ENCODE measurements at regions not wholly inside any gene's neighbourhood (a gene's known extent, or its start where the extent isn't known, plus 50 kb on each side); places are given as distances from the start of the nearest gene placed in this dataset.

- H3K27ac ChIP-seq, result no peak overlapping the region
- ATAC-seq (no peak), DNase-seq (no peak)
- H3K4me1 ChIP-seq, result no peaks in the 10 kb centered on the region
- TF ChIP-seq POLR2A (IDR thresholded peaks at IDR 0.05) (no peak), CTCF (IDR thresholded peaks at IDR 0.05 in 4 of 5, conservative IDR thresholded peaks at IDR 0.05 in 1 of 5) (no peak)
- H3K36me3 ChIP-seq, result no peaks in the 10 kb centered on the region
- intact Hi-C loops (cut with DNase I; ENCODE audit: low total_unique reads), result no loop called here
- H3K4me3 ChIP-seq, result no peak overlapping the region
- in situ Hi-C loops (cut with MboI; ENCODE audit: low sequenced_read_pairs in 4 of 4), result no loop called here
- H3K27me3 ChIP-seq, result no peaks in the 10 kb centered on the region
- no peaks in the 10 kb centered on the region for H3K9me3 ChIP-seq
Measured at GRCh38 chr5:124200381-124200780, 546.1 kb downstream of the ZNF608 start.

GRCh38 chr5:124199893-124200292 is 546.5 kb downstream of the ZNF608 start:
- in situ Hi-C loops (cut with MboI; ENCODE audit: low sequenced_read_pairs in 4 of 4) (no loop called here), intact Hi-C loops (cut with DNase I; ENCODE audit: low total_unique reads) (no loop called here)
- Histone ChIP-seq H3K9me3 (no peaks in the 10 kb centered on the region), H3K27me3 (no peaks in the 10 kb centered on the region), H3K4me1 (no peaks in the 10 kb centered on the region), H3K4me3 (no peak overlapping the region), H3K36me3 (no peaks in the 10 kb centered on the region), H3K27ac (no peak overlapping the region)
- ATAC-seq (no peak), DNase-seq (no peak)
- TF ChIP-seq POLR2A (IDR thresholded peaks at IDR 0.05) (no peak), CTCF (IDR thresholded peaks at IDR 0.05 in 4 of 5, conservative IDR thresholded peaks at IDR 0.05 in 1 of 5) (no peak)

GRCh38 chr5:124195411-124195810 is 551.0 kb downstream of the ZNF608 start:
- no peak overlapping the region for H3K27ac ChIP-seq
- H3K36me3 ChIP-seq, result no peaks in the 10 kb centered on the region
- intact Hi-C loops (cut with DNase I; ENCODE audit: low total_unique reads) (no loop called here), in situ Hi-C loops (cut with MboI; ENCODE audit: low sequenced_read_pairs in 4 of 4) (no loop called here)
- H3K4me3 ChIP-seq, result no peak overlapping the region
- DNase-seq, result no peak
- TF ChIP-seq CTCF (IDR thresholded peaks at IDR 0.05 in 4 of 5, conservative IDR thresholded peaks at IDR 0.05 in 1 of 5) (no peak), POLR2A (IDR thresholded peaks at IDR 0.05) (no peak)
- no peaks in the 10 kb centered on the region for H3K9me3 ChIP-seq
- H3K27me3 ChIP-seq, result no peaks in the 10 kb centered on the region
- H3K4me1 ChIP-seq, result peaks cover 0 to 6% of the 10 kb centered on the region in 2 donors
- no peak for ATAC-seq

- intact Hi-C loops (cut with DNase I; ENCODE audit: low total_unique reads) (no loop called here), in situ Hi-C loops (cut with MboI; ENCODE audit: low sequenced_read_pairs in 4 of 4) (no loop called here)
- Histone ChIP-seq H3K4me1 (peaks cover 0 to 6% of the 10 kb centered on the region in 2 donors), H3K27me3 (no peaks in the 10 kb centered on the region), H3K9me3 (no peaks in the 10 kb centered on the region), H3K27ac (no peak overlapping the region), H3K4me3 (no peak overlapping the region), H3K36me3 (no peaks in the 10 kb centered on the region)
- TF ChIP-seq POLR2A (IDR thresholded peaks at IDR 0.05) (no peak), CTCF (IDR thresholded peaks at IDR 0.05 in 4 of 5, conservative IDR thresholded peaks at IDR 0.05 in 1 of 5) (no peak)
- no peak for DNase-seq
- no peak for ATAC-seq
Measured at GRCh38 chr5:124194282-124194681, 552.2 kb downstream of the ZNF608 start.

- no peak overlapping the region for H3K4me3 ChIP-seq
- DNase-seq (no peak), ATAC-seq (no peak)
- H3K36me3 ChIP-seq, result no peaks in the 10 kb centered on the region
- no peak overlapping the region for H3K27ac ChIP-seq
- in situ Hi-C loops (cut with MboI; ENCODE audit: low sequenced_read_pairs in 4 of 4), result no loop called here
- intact Hi-C loops (cut with DNase I; ENCODE audit: low total_unique reads), result no loop called here
- H3K4me1 ChIP-seq, result peaks cover 0 to 6% of the 10 kb centered on the region in 2 donors
- H3K9me3 ChIP-seq, result no peaks in the 10 kb centered on the region
- TF ChIP-seq POLR2A (IDR thresholded peaks at IDR 0.05) (no peak), CTCF (IDR thresholded peaks at IDR 0.05 in 4 of 5, conservative IDR thresholded peaks at IDR 0.05 in 1 of 5) (no peak)
- no peaks in the 10 kb centered on the region for H3K27me3 ChIP-seq
Measured at GRCh38 chr5:124193371-124193789, 553.1 kb downstream of the ZNF608 start.

Data from gastrocnemius medialis (tissue), 4 donors.